GM20000 (cell line): ENCODE measurements at regions not wholly inside any gene's neighbourhood (a gene's known extent, or its start where the extent isn't known, plus 50 kb on each side); places are given as distances from the start of the nearest gene placed in this dataset.

ENCODE experiments used
- DNase-seq: peaks from one replicate; pipeline ENCODE4 v3.0.0; 2012; ENCODE audit warnings: low spot score
- TF ChIP-seq, protein P1 (sequence below): IDR thresholded peaks from 2 replicates; pipeline ENCODE4 v1.5.1; 2012; ENCODE audit warnings: mild to moderate bottlenecking, control low read depth; ENCODE audit errors: extremely low read depth, missing control alignments

DNA sequence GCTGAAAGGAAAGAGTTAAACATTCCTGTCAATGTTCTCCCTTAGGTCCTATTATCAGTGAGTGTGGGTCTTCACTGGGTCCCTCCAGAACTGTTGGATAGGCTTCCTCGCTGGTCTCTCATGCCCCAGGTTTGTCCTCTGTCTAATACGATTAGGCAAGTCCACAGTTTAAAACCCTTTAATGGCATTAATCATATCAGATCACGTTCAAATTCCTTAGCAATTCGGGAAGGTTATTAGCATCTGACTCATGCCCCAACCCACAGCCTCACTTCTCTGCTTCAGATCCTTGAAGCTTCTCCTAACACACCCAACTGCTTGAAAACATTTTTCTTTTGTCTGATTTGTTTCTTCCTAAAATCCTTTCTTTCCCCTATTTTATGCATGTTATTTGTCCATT, 224.3 kb upstream of the ATP10A start:
- TF ChIP-seq, protein P1, sequence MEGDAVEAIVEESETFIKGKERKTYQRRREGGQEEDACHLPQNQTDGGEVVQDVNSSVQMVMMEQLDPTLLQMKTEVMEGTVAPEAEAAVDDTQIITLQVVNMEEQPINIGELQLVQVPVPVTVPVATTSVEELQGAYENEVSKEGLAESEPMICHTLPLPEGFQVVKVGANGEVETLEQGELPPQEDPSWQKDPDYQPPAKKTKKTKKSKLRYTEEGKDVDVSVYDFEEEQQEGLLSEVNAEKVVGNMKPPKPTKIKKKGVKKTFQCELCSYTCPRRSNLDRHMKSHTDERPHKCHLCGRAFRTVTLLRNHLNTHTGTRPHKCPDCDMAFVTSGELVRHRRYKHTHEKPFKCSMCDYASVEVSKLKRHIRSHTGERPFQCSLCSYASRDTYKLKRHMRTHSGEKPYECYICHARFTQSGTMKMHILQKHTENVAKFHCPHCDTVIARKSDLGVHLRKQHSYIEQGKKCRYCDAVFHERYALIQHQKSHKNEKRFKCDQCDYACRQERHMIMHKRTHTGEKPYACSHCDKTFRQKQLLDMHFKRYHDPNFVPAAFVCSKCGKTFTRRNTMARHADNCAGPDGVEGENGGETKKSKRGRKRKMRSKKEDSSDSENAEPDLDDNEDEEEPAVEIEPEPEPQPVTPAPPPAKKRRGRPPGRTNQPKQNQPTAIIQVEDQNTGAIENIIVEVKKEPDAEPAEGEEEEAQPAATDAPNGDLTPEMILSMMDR, result no peak
- no peak for DNase-seq

DNA sequence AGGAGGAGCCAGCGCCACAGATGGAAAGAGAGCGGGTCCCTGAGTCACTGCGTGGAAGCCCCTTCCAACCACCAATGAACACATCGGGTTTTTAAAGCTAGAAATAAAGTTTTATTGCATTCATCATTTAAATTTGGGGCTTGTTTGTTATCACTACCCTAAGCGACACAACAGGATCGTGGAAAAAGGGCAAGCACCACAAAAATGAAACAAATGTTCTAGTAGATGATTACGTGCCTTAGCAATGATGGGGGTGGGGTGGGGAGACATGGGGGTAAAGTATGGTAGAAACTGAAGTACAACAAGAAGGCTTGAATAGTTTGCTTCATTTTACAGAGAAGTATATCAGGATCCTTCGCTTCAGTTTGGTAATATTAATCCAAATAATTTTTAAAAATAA, 221.6 kb upstream of the ATP10A start:
- TF ChIP-seq, protein P1, result no peak
- DNase-seq, result no peak

DNA sequence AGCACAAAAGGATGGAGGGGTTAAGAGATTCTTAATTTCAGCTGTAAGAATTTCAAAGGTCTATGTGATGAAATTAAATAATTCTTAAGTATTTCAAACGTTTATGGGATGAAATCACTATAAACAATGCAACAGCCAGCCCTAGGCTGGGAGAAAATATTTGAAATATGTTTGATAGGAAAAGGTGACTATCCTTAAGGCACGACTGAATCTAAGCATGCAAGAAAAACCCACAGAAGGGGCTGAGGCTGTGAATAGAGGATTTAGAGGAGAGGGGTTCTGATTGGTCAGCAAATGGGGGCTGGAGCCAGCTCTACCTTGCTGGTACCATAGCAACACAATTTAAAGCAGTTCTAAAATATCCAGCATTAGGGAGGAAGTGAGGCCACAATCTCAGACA, 220.8 kb upstream of the ATP10A start:
- no peak for DNase-seq

DNA sequence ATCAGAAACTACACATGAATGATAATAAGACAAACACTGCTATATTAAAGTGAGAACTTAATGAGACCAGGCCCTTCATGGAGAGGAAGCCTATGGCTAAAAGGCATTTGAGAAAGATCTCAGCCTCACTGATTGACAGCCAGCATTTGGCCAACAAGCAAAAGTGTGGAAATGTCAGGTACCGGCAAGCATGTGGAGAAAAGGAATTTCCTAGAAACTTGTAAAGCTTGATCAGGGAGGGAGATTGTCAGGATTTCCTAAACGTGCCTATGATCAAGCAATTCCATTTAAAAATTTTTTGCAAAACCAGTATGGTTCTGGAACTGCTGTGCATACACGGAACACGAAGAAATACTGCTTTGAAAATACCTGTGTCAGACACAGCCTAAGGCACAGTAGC, 220.3 kb upstream of the ATP10A start:
- no peak for DNase-seq
- TF ChIP-seq, protein P1, result no peak

More for the DNA sequence above, 220.8 kb upstream of the ATP10A start:
- TF ChIP-seq, protein P1, result no peak

DNA sequence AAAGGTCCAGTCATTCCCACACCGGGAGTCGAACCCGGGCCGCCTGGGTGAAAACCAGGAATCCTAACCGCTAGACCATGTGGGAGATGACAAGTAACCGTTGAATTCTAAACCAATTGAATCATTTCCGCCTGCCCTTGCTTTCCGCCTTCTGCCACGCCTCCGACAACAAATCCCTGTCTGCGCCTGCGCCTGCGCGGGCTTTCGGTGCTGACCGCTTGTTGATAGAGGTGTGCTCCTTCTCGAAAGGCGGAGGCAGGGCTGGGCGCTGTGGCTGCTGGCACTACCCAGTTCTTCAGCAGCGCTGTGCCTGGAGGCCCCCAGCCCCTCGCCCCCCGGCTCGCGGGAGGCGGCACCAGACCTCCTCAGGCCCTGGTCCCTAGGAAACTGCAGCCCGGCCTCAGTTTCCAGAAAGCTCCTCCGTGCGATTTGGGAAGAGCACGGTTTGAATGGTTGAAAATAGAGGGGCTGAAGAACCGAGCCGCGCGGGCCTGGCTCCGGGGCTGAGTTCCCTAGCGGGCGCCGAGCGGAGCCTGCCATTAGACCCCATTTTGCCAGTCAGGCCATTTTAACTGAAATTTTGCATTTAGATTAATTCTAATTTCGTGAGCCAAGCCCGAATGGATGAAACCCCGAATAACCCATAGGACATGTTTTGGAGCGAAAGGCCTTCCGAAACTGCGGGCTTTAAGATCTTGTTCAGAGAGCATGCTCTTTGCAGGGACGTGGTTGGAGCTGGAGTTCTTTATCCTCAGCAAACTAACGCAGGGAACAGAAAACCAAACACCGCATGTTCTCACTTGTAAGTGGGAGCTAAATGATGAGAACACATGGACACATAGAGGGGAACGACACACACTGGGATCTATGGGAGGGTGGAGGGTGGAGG, 219.3 kb upstream of the ATP10A start:
- TF ChIP-seq, protein P1, result no peak
- DNase-seq, result peak; percentile 87

DNA sequence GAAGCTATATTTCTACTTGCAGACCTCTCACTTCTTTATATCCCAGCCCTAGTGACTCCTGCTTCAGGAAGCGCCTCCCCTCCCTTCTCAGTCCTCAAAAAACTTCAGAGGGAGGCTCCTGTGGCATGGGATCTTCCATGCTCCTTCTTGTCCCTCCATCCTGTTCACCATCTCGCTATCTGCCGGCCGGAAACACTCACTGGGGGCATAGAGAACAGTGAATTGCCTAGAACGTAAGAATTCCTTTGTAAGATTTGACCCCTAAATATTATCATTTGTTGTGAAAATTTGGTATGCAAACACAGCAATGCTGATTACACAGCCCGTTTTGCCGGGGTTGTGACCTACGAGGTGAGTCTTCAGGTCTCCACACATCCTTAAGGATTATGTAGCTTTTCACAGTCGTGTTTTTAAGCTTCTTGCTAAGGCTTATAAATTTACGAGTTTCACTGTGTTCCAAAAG, 218.7 kb upstream of the ATP10A start:
- DNase-seq, result peak; percentile 21
- TF ChIP-seq, protein P1, result no peak

DNA sequence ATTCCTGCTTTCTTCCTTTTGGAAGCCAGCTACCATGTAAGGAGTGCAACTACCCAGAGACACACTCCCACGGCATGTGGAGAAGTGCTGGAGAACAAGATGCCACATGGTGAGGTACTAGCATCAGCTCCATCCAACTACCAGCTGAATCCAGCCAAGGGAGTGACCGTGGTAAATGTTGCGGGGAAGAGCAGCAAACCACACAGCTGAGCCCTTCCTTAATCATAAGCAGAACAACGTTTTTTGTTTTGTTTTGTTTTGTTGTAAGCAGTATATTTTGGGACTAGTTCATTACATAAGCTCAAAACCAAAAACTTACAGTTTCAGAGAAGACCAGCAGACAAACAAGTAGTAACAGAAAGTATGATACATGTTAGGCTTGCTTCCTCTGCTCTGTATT, 212.6 kb upstream of the ATP10A start:
- DNase-seq, result no peak
- TF ChIP-seq, protein P1, result no peak
